GM12878 (cell line): ENCODE measurements at regions not wholly inside any gene's neighbourhood (a gene's known extent, or its start where the extent isn't known, plus 50 kb on each side); places are given as distances from the start of the nearest gene placed in this dataset.

Source experiments
- ATAC-seq: fragments of 200-7000 bp; cut with Tn5 transposase; 3 replicates; pipeline ENCODE4 v1.9.1; 2020; ENCODE audit warnings: mild to moderate bottlenecking, moderate library complexity
- BruUV-seq: library from RNA; stranded (reverse); fragments of 400-500 nt; replicated peaks from 2 replicates; lab custom pipeline; 2021; lab: Mats Ljungman, UMichigan
- CTCF ChIA-PET: fragments of 300-600 bp; sonication (Branson Sonifier 250); formaldehyde crosslinking; extraction: SDS; loops from one replicate; lab custom pipeline; 2021; ENCODE audit warnings: inconsistent platforms; lab: Yijun Ruan, JAX
- POLR2A ChIA-PET: fragments of 350-600 bp; formaldehyde crosslinking; extraction: SDS; loops from one replicate; lab custom pipeline; 2021; ENCODE audit warnings: inconsistent platforms; lab: Charles Lee
- RAD21 ChIA-PET: fragments of 300-600 bp; sonication (Branson Sonifier 250); formaldehyde crosslinking; loops from one replicate; lab custom pipeline; 2023; ENCODE audit warnings: antibody characterized with exemption; ENCODE audit not compliant: unreplicated experiment; lab: Charles Lee
- SMC1A ChIA-PET: fragments of 300-600 bp; sonication (Branson Sonifier 250); formaldehyde crosslinking; loops from one replicate; lab custom pipeline; 2023; ENCODE audit not compliant: unreplicated experiment, uncharacterized antibody; lab: Charles Lee
- DNase-seq: peaks from one replicate; pipeline ENCODE4 v3.0.0-alpha.2; 2011; ENCODE audit warnings: low read depth, low spot score
- FAIRE-seq: peaks from 3 replicates; lab custom pipeline; 2011; peaks lifted over from hg19 to GRCh38; lab: Jason Lieb, UNC
- H2AFZ ChIP-seq: 2 replicates; pipeline ENCODE4 v1.6.0; 2011; ENCODE audit warnings: low read depth, low read length, control low read depth; ENCODE audit not compliant: control insufficient read depth
- H3K27ac ChIP-seq: 2 replicates; pipeline ENCODE4 v1.5.1; 2011; ENCODE audit warnings: control low read depth; ENCODE audit not compliant: control insufficient read depth, insufficient read depth
- H3K27me3 ChIP-seq, 2 experiments: replicated peaks in 1 of 2; 2 replicates each; pipeline versions ENCODE4 v1.6.0 to v1.6.1; 2011; ENCODE audit warnings: low read length in 1 of 2; ENCODE audit not compliant: control insufficient read depth in 2 of 2, insufficient read depth in 2 of 2
- H3K36me3 ChIP-seq, 2 experiments: 2 replicates each; pipeline ENCODE4 v1.5.1; 2011; ENCODE audit warnings: low read length in 1 of 2; ENCODE audit not compliant: control insufficient read depth in 2 of 2, insufficient read depth in 2 of 2
- H3K4me1 ChIP-seq: 2 replicates; pipeline ENCODE4 v1.6.1; 2011; ENCODE audit warnings: mild to moderate bottlenecking, low read length, moderate library complexity, mixed read lengths; ENCODE audit not compliant: control insufficient read depth, insufficient read depth
- H3K4me2 ChIP-seq: 2 replicates; pipeline ENCODE4 v1.6.0; 2011; ENCODE audit warnings: control low read depth; ENCODE audit not compliant: control insufficient read depth, insufficient read depth
- H3K4me3 ChIP-seq: fragments of 200-600 bp; sonication (generic); 2 replicates; pipeline ENCODE4 v1.5.1; 2016
- H3K79me2 ChIP-seq: 2 replicates; pipeline ENCODE4 v1.6.0; 2011; ENCODE audit warnings: low read length; ENCODE audit not compliant: control insufficient read depth, insufficient read depth
- H3K9ac ChIP-seq: 2 replicates; pipeline ENCODE4 v1.8.0; 2011; ENCODE audit warnings: low read length, control low read depth, mixed read lengths; ENCODE audit not compliant: control insufficient read depth, insufficient read depth
- H3K9me3 ChIP-seq: replicated peaks from 3 replicates; pipeline ENCODE4 v1.5.1; 2011; ENCODE audit warnings: mild to moderate bottlenecking, low read length; ENCODE audit not compliant: control insufficient read depth, insufficient read depth
- H4K20me1 ChIP-seq: 2 replicates; pipeline ENCODE4 v1.6.0; 2011; ENCODE audit not compliant: control insufficient read depth, insufficient read depth
- ASH2L ChIP-seq: fragments of 300-600, 200-600 bp; sonication (generic); IDR thresholded peaks from 2 replicates; pipeline ENCODE4 v1.6.1; 2017; ENCODE audit warnings: low read depth, mild to moderate bottlenecking, borderline replicate concordance
- BHLHE40 ChIP-seq, 2 experiments: fragments of 450-650 bp in 1 of 2; IDR thresholded peaks; 2 replicates each; pipeline ENCODE4 v1.6.1; 2011 to 2017; ENCODE audit warnings: low read depth in 2 of 2, borderline replicate concordance in 1 of 2, improper control_type of control experiment in 1 of 2, low read length in 1 of 2, mild to moderate bottlenecking in 1 of 2
- CHD1 ChIP-seq: IDR thresholded peaks from 2 replicates; pipeline ENCODE4 v1.6.1; 2012; ENCODE audit warnings: low read depth, low read length, improper control_type of control experiment
- DPF2 ChIP-seq: fragments of 450-650 bp; IDR thresholded peaks from 2 replicates; pipeline ENCODE4 v1.6.1; 2017; ENCODE audit warnings: mild to moderate bottlenecking
- ESRRA ChIP-seq: IDR thresholded peaks from 2 replicates; pipeline ENCODE4 v1.6.1; 2012; ENCODE audit warnings: mild to moderate bottlenecking, low read length, improper control_type of control experiment
- FOXK2 ChIP-seq: fragments of 450-650 bp; IDR thresholded peaks from 2 replicates; pipeline ENCODE4 v1.6.1; 2017; ENCODE audit warnings: mild to moderate bottlenecking, moderate library complexity
- HDAC6 ChIP-seq: fragments of 200-600 bp; sonication (generic); IDR thresholded peaks from one replicate; pipeline ENCODE4 v1.8.0; 2017; ENCODE audit warnings: antibody characterized with exemption; ENCODE audit not compliant: unreplicated experiment
- HDGF ChIP-seq: fragments of 450-650 bp; IDR thresholded peaks from 2 replicates; pipeline ENCODE4 v1.6.1; 2016; ENCODE audit warnings: antibody characterized with exemption
- MTA2 ChIP-seq: fragments of 450-650 bp; IDR thresholded peaks from 2 replicates; pipeline ENCODE4 v1.6.1; 2016; ENCODE audit warnings: low read depth, mild to moderate bottlenecking, moderate library complexity
- NBN ChIP-seq: fragments of 450-650 bp; IDR thresholded peaks from 2 replicates; pipeline ENCODE4 v1.6.1; 2016
- POLR2A ChIP-seq: IDR thresholded peaks from 2 replicates; pipeline ENCODE4 v1.6.1; 2011; ENCODE audit warnings: low read depth, mild to moderate bottlenecking, low read length
- SMAD5 ChIP-seq: IDR thresholded peaks from 2 replicates; pipeline ENCODE4 v1.6.1; 2016; ENCODE audit warnings: antibody characterized with exemption, low read depth
- SREBF1 ChIP-seq: IDR thresholded peaks from 2 replicates; pipeline ENCODE4 v1.6.1; 2012; ENCODE audit warnings: mild to moderate bottlenecking, low read length
- SREBF2 ChIP-seq: IDR thresholded peaks from 2 replicates; pipeline ENCODE4 v1.6.1; 2012; ENCODE audit warnings: mild to moderate bottlenecking, low read length
- TBL1XR1 ChIP-seq: IDR thresholded peaks from 2 replicates; pipeline ENCODE4 v1.6.1; 2012; ENCODE audit warnings: low read depth, low read length, improper control_type of control experiment
- YY1 ChIP-seq: IDR thresholded peaks from 2 replicates; pipeline ENCODE4 v1.6.1; 2011; ENCODE audit warnings: low read depth, mild to moderate bottlenecking, low read length
- WGBS: methylation state at CpG from one replicate; pipeline ENCODE4 v1.1.6; 2016; ENCODE audit warnings: low lambda C conversion rate; ENCODE audit not compliant: insufficient replicate concordance, insufficient coverage; ENCODE audit errors: missing lambda C conversion rate; 5-methylcytosine and 5-hydroxymethylcytosine counted together
- in situ Hi-C: fragments of 300-500 bp; cut with MboI; formaldehyde crosslinking; loops from 9 replicates; pipeline ENCODE4 v1.14.3; 2018; ENCODE audit warnings: mixed read lengths
- intact Hi-C: fragments of 100-400 bp; cut with micrococcal nuclease; formaldehyde crosslinking; loops from one replicate; pipeline ENCODE4 v1.14.2; 2022; ENCODE audit not compliant: unreplicated experiment
- TF ChIP-seq, protein P1 (sequence below): IDR thresholded peaks from 2 replicates; pipeline ENCODE4 v1.6.1; 2012; ENCODE audit warnings: low read depth, low read length, improper control_type of control experiment

DNA sequence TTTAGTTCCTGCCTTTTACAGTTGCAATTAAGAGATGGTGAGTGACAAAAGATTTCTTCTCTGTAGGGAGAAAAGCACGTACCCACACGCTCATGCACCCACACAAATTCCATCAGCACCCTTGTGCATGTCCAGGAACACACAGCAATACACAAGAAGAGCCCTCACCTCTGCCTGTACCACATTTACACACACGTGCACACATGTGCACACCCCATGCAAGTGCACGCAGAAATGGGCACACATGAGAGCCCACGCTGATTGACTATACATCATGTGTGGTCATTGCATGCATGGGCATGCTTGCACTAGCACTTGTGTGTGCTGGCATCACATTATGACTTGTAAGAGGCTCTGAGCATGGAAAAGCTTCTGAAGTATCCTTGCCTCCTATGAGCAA lies 70.5 kb downstream of the SERPINA3 start:
- Histone ChIP-seq H3K4me1 (no peaks in the 10 kb centered on the region), H3K4me3 (no peak overlapping the region), H3K4me2 (no peak overlapping the region), H3K27me3 (no peaks in the 10 kb centered on the region; a peak in 1 of 4 replicates), H3K9me3 (no peaks in the 10 kb centered on the region), H3K27ac (no peak overlapping the region), H3K36me3 (no peaks in the 10 kb centered on the region), H3K79me2 (no peaks in the 10 kb centered on the region), H4K20me1 (no peaks in the 10 kb centered on the region), H2AFZ (no peak overlapping the region), H3K9ac (no peak overlapping the region)
- ATAC-seq (no peak), FAIRE-seq (no peak), DNase-seq (no peak)
- in situ Hi-C loops (loop anchor here (10.0 to 25.0 kb wide), 2 partner anchors 512 to 705 kb away; no protein-coding TSS in a partner anchor), intact Hi-C loops (loop anchor here (10.0 kb wide), 1 partner anchor 412 kb away; no protein-coding TSS in a partner anchor)
- POLR2A ChIA-PET = no interaction called here
- 17% methylated on average over 5 of the region's 5 CpGs for WGBS
- BruUV-seq = no TSS peak
- RAD21 ChIA-PET = no interaction called here
- SMC1A ChIA-PET = no interaction called here
- no peak for TF ChIP-seq CHD1
- no peak for TF ChIP-seq FOXK2
- no peak for TF ChIP-seq SREBF1
- no peak for TF ChIP-seq MTA2
- TF ChIP-seq, protein P1, sequence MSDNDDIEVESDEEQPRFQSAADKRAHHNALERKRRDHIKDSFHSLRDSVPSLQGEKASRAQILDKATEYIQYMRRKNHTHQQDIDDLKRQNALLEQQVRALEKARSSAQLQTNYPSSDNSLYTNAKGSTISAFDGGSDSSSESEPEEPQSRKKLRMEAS = no peak
- TF ChIP-seq HDAC6 = no peak
- no peak for TF ChIP-seq ESRRA
- no peak for TF ChIP-seq POLR2A
- TF ChIP-seq SMAD5 = no peak
- no peak for TF ChIP-seq ASH2L
- TF ChIP-seq BHLHE40 (IDR thresholded peaks at IDR 0.05; ENCODE audit: borderline replicate concordance in 1 of 2, low read depth in 2 of 2, low read length in 1 of 2) = no peak
- TF ChIP-seq SREBF2 = no peak
- TF ChIP-seq YY1 = no peak
- no peak for TF ChIP-seq TBL1XR1
- no peak for TF ChIP-seq HDGF
- TF ChIP-seq NBN = no peak
- no peak for TF ChIP-seq DPF2
- CTCF ChIA-PET = interaction anchor here (0.9 kb wide), 1 partner anchor 432 kb away, joined by 3 read pairs; no protein-coding TSS in a partner anchor
